CD4-positive, alpha-beta T cell treated with Interleukin-4 for 4 hours (primary cell): ENCODE measurements at regions not wholly inside any gene's neighbourhood (a gene's known extent, or its start where the extent isn't known, plus 50 kb on each side); places are given as distances from the start of the nearest gene placed in this dataset.
"Not testable (repeated sequence)": the region's sequence is repeated elsewhere in the genome, so short reads cannot be mapped to it uniquely, and the experiment has no call there.

Source experiments
- DNase-seq: peaks from one replicate; pipeline ENCODE4 v3.0.0-alpha.2; 2020

DNA sequence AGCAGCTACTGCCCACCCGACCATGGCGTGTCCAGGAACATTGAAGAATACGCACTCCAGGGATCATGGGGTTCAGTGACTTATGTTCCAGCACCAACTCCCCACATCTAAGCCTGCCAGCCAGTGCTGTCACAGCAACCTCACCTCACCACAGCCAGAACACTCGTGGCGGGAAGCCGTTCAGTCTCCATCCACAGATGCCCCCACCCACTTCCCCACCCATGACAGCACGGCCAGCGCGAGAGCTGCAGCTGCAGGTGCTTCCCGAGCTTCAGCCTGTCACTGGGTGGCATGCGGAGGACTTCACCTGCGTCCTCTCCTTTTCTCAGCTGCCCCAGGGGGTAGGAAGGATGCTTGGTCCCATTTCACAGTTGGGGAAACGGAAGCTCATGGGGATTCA lies 50.3 kb downstream of the RBFOX3 start:
- DNase-seq: no peak

GRCh38 chr17:79559111-79559887 lies 51.6 kb downstream of the RBFOX3 start:
- no peak for DNase-seq

GRCh38 chr17:79558091-79558900 lies 52.6 kb downstream of the RBFOX3 start:
- DNase-seq: no peak

- DNase-seq: no peak
Measured at GRCh38 chr17:79557276-79558090, 53.4 kb downstream of the RBFOX3 start.

GRCh38 chr17:79556271-79556670 lies 54.6 kb downstream of the RBFOX3 start:
- DNase-seq: peak; percentile 11

- DNase-seq: no peak
Measured at GRCh38 chr17:79555543-79555942, 55.3 kb downstream of the RBFOX3 start.

GRCh38 chr17:79554346-79554745 lies 56.5 kb downstream of the RBFOX3 start:
- not testable (repeated sequence) for DNase-seq

- DNase-seq: no peak
Measured at GRCh38 chr17:79552824-79553223, 58.0 kb downstream of the RBFOX3 start.

- no peak for DNase-seq
Measured at GRCh38 chr17:79552405-79552804, 58.4 kb downstream of the RBFOX3 start.

DNA sequence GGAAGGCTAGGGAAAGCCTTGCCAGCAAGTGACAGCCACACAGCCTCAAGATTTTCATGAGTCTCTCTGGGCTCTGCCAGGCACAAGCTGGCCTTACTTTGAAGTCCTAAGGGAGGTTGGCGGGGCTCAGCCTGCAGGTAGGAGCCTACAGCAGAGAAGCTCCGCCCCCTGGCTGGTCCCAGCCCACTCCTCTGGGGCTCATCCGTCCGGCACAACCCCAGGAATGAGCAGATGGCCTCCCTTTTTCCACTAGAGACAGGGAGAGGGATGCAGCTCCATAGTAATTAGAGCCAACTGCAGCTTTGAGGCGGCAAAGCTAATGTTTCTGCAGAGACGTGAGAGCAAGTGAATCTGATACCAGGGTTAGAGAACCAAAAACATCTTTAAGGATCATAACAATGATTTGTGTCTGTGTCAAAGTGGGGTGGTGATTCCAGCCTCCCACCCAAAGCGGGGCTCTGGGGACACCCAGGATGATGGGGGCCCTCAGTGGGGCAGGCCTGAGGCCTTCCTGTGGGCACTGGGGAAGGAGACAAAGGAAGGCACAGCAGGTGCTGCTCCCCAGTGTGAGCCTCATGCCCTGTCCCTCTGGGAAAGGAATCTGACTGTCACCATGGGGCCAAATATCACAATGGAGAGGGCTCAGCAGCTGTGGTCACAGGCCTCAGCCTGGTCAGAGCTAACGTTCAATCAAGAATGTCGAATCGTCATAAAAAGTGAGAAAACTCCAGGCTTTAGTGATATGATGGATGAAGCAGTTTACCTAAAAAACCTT lies 61.5 kb downstream of the RBFOX3 start:
- DNase-seq: no peak

- no peak for DNase-seq
Measured at GRCh38 chr17:79548116-79548515, 62.7 kb downstream of the RBFOX3 start.

DNA sequence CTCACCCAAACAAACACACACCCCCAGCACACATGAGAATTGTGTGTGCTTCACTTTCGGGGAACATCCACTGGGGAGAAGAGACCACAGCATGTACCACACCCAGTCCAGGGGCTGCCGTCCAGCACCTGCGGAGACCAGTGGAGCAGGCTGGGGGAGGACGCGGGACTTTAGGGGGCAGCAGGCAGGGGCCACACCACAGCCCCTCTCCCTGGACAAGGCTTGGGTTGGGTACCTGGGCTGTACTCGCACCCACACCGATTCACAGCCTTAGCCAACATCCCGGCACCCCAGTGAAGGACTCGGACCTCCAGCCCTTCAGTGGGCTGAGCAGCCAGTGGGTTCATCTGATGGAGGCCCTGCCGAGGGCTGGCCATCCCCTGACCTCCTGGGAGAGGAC lies 63.3 kb downstream of the RBFOX3 start:
- DNase-seq: no peak

DNA sequence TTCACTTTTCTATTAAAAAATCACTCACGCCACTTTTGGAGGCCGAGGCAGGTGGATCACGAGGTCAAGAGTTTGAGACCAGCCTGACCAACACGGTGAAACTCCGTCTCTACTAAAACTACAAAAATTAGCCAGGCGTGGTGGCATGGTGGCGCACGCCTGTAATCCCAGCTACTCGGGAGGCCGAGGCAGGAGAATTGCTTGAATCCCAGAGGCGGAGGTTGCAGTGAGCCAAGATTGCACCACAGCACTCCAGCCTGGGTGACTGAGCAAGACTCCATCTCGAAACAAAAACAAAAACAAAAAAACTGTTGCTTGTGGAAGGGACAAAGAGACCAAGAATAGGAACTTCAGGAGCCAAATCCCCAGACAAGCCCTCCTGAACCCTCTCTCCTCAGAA lies 63.7 kb downstream of the RBFOX3 start:
- not testable (repeated sequence) for DNase-seq

- no peak for DNase-seq
Measured at GRCh38 chr17:79546386-79546785, 64.5 kb downstream of the RBFOX3 start.

GRCh38 chr17:79545251-79546005 lies 65.4 kb downstream of the RBFOX3 start:
- no peak for DNase-seq

- DNase-seq: no peak
Measured at GRCh38 chr17:79544142-79544914, 66.5 kb downstream of the RBFOX3 start.

GRCh38 chr17:79543531-79543930 lies 67.3 kb downstream of the RBFOX3 start:
- no peak for DNase-seq

GRCh38 chr17:79542718-79543117 lies 68.1 kb downstream of the RBFOX3 start:
- no peak for DNase-seq

GRCh38 chr17:79541056-79541850 lies 69.6 kb downstream of the RBFOX3 start:
- DNase-seq: no peak
